ENCODE measurements at regions not wholly inside any gene's neighbourhood (a gene's known extent, or its start where the extent isn't known, plus 50 kb on each side); places are given as distances from the start of the nearest gene placed in this dataset.

DNA sequence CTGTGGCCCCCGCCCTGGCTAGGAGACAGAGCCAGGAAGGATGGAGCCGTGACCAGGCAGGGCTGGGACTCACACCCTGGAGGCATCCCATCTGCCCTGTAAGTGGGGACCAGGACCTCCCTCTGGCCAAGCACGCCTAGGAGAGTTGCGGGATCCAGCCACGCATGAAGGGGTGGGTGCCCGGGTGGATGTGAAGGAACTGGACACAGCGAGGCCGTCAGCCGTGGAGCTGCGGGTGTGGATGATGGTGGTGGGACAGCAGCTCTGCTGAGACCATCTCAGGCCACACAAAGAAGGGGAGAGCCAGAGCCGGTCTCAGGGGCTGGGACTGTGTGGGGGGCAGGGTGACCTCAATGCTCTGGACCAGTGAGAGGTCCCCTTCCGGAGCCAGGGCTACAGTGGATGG is 746.4 kb downstream of the BRD1 start:
- no peak overlapping the region for H3K4me3 ChIP-seq (replicated peaks; ENCODE audit: low read depth, low read length)
- TF ChIP-seq, protein P1, sequence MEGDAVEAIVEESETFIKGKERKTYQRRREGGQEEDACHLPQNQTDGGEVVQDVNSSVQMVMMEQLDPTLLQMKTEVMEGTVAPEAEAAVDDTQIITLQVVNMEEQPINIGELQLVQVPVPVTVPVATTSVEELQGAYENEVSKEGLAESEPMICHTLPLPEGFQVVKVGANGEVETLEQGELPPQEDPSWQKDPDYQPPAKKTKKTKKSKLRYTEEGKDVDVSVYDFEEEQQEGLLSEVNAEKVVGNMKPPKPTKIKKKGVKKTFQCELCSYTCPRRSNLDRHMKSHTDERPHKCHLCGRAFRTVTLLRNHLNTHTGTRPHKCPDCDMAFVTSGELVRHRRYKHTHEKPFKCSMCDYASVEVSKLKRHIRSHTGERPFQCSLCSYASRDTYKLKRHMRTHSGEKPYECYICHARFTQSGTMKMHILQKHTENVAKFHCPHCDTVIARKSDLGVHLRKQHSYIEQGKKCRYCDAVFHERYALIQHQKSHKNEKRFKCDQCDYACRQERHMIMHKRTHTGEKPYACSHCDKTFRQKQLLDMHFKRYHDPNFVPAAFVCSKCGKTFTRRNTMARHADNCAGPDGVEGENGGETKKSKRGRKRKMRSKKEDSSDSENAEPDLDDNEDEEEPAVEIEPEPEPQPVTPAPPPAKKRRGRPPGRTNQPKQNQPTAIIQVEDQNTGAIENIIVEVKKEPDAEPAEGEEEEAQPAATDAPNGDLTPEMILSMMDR (IDR thresholded peaks at IDR 0.05; ENCODE audit: low read depth, low read length, missing control alignments) = no peak
- DNase-seq (ENCODE audit: extremely low read depth, low read depth) = no peak

- TF ChIP-seq, protein P1 (IDR thresholded peaks at IDR 0.05; ENCODE audit: low read depth, low read length, missing control alignments) = no peak
- H3K4me3 ChIP-seq (replicated peaks; ENCODE audit: low read depth, low read length) = no peak overlapping the region
- DNase-seq (ENCODE audit: extremely low read depth, low read depth) = no peak
These were observed 747.0 kb downstream of the BRD1 start for GRCh38 chr22:49080631-49081030.

DNA sequence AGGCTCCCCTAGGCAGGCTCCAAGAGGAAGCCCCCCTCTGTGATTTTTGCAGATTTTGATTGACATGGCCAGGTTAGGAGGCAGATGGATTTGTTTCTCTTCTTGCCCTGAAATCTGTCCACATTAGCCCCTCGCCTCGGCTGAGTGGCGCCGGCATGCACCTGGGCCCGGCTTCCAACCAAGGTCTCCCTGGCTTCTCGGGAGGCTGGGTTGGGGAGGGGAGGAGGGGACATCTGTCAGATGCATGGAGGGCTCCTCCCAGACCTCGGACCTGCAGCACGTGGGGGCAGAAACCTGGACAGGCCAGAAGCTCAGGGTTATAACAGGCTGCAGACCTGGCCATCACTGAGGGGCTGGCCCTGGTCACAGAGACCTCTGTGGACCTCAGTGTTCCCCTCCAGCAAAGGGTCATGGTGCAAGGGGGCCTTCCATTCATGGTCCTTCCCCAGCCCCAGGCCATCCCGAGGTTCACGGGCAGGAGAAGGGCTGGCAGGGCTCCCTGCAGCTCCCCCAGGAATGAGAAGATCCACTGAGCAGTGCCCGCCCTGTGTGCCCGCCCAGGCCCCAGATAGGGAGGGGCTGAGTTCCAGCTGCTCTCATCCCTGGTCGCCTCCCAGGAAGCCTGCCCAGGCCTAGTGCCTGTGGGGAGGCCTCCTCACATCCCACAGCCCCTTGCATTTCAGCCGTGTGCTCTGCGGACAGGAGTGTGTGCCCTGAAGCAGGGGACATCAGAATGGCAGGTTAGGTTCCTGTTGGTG is 747.8 kb downstream of the BRD1 start:
- H3K4me3 ChIP-seq (replicated peaks; ENCODE audit: low read depth, low read length) = no peak overlapping the region
- no peak for DNase-seq (ENCODE audit: extremely low read depth, low read depth)
- TF ChIP-seq, protein P1 (IDR thresholded peaks at IDR 0.05; ENCODE audit: low read depth, low read length, missing control alignments) = no peak

DNA sequence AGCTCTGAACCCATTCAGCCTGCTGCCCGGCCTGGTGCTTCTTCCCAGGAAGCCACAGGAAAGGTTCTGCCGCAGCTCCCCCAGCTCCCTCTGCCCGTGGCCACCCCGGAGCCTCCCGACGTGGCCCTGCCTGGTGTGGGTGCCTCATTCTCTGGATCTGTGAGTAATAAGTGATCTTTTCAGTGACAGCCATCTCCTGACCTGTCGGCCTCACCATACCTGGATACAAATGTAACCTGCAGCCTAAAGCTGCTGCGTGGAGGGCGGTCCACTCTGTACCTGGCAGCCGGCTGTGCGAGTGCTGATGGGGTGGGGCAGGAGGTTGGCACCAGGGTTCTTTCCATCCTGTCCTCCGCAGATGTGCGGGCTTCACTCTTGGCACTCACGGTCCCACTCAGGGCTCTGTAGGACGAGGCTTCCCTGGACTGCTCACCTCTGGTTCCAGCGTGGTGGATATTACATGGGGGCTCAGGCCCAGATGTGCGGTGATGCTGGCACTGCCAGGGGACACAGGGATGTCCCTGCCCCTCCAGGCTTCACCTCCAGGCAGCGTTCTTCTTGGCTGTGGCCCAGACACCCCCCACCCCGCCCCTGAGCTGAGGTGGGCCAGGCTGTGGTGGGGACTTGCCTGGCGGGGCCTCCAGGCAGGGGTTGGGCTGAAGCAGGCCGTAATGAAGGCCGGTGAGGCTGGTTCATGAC is 748.5 kb downstream of the BRD1 start:
- no peak for DNase-seq (ENCODE audit: extremely low read depth, low read depth)
- TF ChIP-seq, protein P1 (IDR thresholded peaks at IDR 0.05; ENCODE audit: low read depth, low read length, missing control alignments) = no peak

DNA sequence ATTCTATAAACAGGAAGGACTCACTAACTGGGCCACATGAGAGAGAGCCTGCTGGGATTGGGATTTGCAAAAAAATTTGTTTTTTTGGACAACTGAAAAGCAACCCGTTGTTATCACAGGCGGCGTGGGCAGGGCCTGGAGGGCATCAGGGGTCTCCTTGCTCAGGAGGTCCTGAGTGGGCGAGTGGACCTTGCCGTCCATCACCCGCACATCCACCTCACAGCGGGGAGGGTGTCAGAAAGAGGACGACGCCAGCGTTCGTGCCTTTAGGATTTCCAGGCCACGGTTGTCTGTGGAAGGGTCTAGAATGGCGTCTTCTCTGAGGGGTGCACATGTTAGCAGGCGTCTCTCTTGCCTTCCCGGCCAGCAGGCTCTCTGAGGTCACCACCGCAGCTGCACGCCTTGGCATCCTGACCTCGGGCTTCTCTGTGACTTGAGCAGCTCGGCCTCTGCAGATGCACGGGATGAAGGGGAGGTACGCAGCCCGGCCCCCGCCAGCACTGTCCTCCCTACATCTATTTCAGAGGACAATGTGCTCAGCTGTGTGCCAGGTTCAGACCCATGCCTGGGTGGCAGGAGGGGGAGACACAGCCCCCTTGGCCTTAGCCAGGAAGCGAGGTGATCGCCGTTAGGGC is 749.5 kb downstream of the BRD1 start:
- no peak overlapping the region for H3K4me3 ChIP-seq (replicated peaks; ENCODE audit: low read depth, low read length)
- TF ChIP-seq, protein P1 (IDR thresholded peaks at IDR 0.05; ENCODE audit: low read depth, low read length, missing control alignments) = no peak
- DNase-seq (ENCODE audit: extremely low read depth, low read depth) = no peak

More for the DNA sequence above, 748.5 kb downstream of the BRD1 start:
- no peak overlapping the region for H3K4me3 ChIP-seq (replicated peaks; ENCODE audit: low read depth, low read length)

GRCh38 chr22:49077586-49077985 is 750.1 kb downstream of the BRD1 start:
- TF ChIP-seq, protein P1 (IDR thresholded peaks at IDR 0.05; ENCODE audit: low read depth, low read length, missing control alignments) = no peak
- no peak overlapping the region for H3K4me3 ChIP-seq (replicated peaks; ENCODE audit: low read depth, low read length)
- no peak for DNase-seq (ENCODE audit: extremely low read depth, low read depth)
